ENCODE measurements at regions not wholly inside any gene's neighbourhood (a gene's known extent, or its start where the extent isn't known, plus 50 kb on each side); places are given as distances from the start of the nearest gene placed in this dataset.

- no peak for DNase-seq
Observed at GRCh38 chr11:93963072-93963471, 58.1 kb upstream of the HEPHL1 start.

GRCh38 chr11:93967258-93967657, 53.9 kb upstream of the HEPHL1 start:
- DNase-seq = no peak

GRCh38 chr11:93967944-93968343, 53.2 kb upstream of the HEPHL1 start:
- no peak for DNase-seq

DNA sequence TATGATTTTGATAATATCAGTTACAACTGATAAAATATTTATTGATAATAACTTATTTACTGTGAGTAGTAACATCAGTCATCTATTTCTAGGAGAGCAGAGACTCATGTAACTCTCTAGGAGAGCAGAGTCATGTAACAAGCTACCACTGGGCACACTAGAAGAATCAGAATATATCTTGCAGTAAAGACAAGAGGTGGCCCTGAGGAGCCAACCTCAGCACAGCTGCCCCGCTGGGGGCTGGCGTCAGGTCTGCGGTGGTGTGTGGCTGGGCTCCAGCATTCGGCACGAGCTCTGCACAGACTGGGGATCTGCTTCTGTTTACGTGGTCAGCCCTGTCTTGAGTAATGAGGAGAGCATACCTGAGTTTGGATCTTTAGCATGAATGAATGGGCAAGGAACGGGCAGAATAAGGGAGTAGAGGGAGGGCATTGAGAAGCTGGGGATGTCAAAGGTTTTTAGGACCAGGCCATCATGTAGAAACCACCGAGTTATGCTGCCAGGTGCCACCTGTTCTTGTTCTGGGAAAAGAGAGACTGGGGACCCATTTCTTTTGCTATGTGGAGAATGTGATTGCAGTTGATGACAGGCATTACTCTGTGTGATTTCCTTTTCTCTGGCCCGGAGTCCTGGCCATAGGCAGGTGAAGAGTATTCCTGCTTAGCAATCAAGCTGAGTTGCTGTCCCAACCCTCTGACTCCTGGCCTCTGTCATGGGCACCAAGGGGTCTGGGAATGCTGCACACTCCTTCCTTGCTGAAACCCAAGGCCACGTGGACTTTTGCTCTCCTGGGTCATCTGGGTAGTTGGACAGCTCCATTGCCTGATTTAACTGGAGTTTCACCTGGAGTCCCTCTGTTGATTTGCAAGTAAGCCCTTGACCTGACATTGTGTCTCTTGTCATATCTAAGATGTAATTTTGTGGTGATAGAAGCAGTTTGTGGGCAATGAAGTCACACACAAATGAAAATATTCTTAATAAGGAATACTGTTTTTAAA, 50.9 kb upstream of the HEPHL1 start:
- no peak for DNase-seq

Measured in inflammatory macrophage (primary cell).